GM23338 (cell line): ENCODE measurements at regions not wholly inside any gene's neighbourhood (a gene's known extent, or its start where the extent isn't known, plus 50 kb on each side); places are given as distances from the start of the nearest gene placed in this dataset.

Experiments
- CTCF ChIP-seq, 2 experiments: fragments of 200-600 bp in 1 of 2; sonication (generic) in 1 of 2; conservative IDR thresholded peaks; 2 replicates each; pipeline versions ENCODE4 v1.5.1 to v1.6.1; 2016 to 2017; ENCODE audit warnings: antibody characterized with exemption in 2 of 2, low read depth in 2 of 2, mild to moderate bottlenecking in 2 of 2, moderate library complexity in 1 of 2
- ETS1 ChIP-seq: IDR thresholded peaks from 2 replicates; pipeline ENCODE4 v1.6.1; 2016; ENCODE audit warnings: antibody characterized with exemption
- EZH2 ChIP-seq: fragments of 200-600 bp; sonication (generic); IDR thresholded peaks from one replicate; pipeline ENCODE4 v1.8.0; 2017; ENCODE audit warnings: antibody characterized with exemption, mild to moderate bottlenecking, low read depth; ENCODE audit not compliant: unreplicated experiment
- EZH2phosphoT487 ChIP-seq: fragments of 200-600 bp; sonication (generic); IDR thresholded peaks from one replicate; pipeline ENCODE4 v1.8.1; 2018; ENCODE audit warnings: antibody characterized with exemption; ENCODE audit not compliant: unreplicated experiment
- POLR2AphosphoS5 ChIP-seq: IDR thresholded peaks from 2 replicates; pipeline ENCODE4 v1.6.1; 2016; ENCODE audit warnings: antibody characterized with exemption, low read depth
- REST ChIP-seq: IDR thresholded peaks from one replicate; pipeline ENCODE4 v1.6.1; 2018; ENCODE audit warnings: antibody characterized with exemption; ENCODE audit not compliant: unreplicated experiment

DNA sequence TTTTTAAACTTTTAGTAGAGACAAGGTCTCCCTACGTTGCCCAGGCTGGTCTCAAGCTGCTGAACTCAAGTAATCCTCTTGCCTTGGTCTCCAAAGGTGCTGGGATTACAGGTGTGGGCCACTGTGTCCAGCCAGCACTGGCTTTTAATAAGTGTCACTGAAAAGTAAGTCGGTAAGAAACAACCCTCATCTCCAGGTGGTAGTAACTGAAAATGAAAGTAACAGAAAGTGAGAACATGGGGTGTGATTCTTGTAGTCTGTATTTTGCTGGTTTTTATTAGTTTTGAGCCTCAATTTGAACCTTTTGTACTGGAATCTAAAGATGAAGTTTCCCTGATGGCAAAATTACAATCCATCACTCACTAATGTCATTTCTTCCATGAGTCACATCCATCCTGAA lies 238.1 kb upstream of the AGA start:
- TF ChIP-seq CTCF (conservative IDR thresholded peaks at IDR 0.05; ENCODE audit: low read depth in 2 of 2): no peak
- TF ChIP-seq EZH2phosphoT487: no peak
- no peak for TF ChIP-seq REST
- TF ChIP-seq POLR2AphosphoS5: no peak
- no peak for TF ChIP-seq EZH2
- no peak for TF ChIP-seq ETS1
